ENCODE measurements at regions not wholly inside any gene's neighbourhood (a gene's known extent, or its start where the extent isn't known, plus 50 kb on each side); places are given as distances from the start of the nearest gene placed in this dataset.

DNA sequence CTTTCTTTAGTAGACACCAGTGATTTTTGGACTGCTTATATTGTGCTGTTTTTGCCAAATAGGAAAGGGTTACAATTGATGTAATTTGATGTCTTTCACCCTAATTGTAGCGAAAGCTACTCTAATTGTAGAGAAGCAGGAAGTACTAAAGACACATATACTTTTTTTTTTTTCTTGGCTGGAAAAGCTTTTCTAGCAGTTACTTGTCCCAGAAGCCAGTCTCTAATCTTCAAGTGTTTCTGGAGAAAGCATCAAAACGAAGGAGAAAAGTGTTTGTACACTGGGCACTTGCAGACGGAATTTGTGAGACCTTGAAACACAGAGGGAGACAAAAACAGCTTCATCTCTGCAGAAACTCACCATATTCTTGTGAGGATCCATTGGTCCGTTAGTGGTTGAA is 616.5 kb upstream of the LCORL start:
- no peak overlapping the region for H3K4me3 Mint-ChIP-seq
- no peaks in the 10 kb centered on the region for H3K9me3 Mint-ChIP-seq
- H3T11ph ChIP-seq (ENCODE audit: low read length), result no peak overlapping the region
- H3K9ac ChIP-seq (ENCODE audit: extremely low read depth, insufficient read length, low read length), result no peak overlapping the region
- H3K27ac Mint-ChIP-seq, result no peak overlapping the region
- H3K56ac ChIP-seq (ENCODE audit: insufficient read length, low read depth, low read length), result no peak overlapping the region
- H3K4ac ChIP-seq (ENCODE audit: low read depth, low read length), result no peak overlapping the region
- H2BK15ac ChIP-seq (ENCODE audit: low read depth, low read length), result no peak overlapping the region
- H3K9me3 ChIP-seq (ENCODE audit: control insufficient read depth, low read depth, low read length), result no peaks in the 10 kb centered on the region
- TF ChIP-seq, protein P1, sequence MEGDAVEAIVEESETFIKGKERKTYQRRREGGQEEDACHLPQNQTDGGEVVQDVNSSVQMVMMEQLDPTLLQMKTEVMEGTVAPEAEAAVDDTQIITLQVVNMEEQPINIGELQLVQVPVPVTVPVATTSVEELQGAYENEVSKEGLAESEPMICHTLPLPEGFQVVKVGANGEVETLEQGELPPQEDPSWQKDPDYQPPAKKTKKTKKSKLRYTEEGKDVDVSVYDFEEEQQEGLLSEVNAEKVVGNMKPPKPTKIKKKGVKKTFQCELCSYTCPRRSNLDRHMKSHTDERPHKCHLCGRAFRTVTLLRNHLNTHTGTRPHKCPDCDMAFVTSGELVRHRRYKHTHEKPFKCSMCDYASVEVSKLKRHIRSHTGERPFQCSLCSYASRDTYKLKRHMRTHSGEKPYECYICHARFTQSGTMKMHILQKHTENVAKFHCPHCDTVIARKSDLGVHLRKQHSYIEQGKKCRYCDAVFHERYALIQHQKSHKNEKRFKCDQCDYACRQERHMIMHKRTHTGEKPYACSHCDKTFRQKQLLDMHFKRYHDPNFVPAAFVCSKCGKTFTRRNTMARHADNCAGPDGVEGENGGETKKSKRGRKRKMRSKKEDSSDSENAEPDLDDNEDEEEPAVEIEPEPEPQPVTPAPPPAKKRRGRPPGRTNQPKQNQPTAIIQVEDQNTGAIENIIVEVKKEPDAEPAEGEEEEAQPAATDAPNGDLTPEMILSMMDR (conservative IDR thresholded peaks at IDR 0.05), result no peak
- no peaks in the 10 kb centered on the region for H3K27me3 ChIP-seq (ENCODE audit: insufficient read depth, low read length)
- no peaks in the 10 kb centered on the region for H3K79me2 ChIP-seq (ENCODE audit: insufficient read depth, low read length)
- H2BK12ac ChIP-seq (ENCODE audit: insufficient read length, low read depth, low read length), result no peak overlapping the region
- H3K23me2 ChIP-seq (ENCODE audit: insufficient read length, low read depth, low read length, poor library complexity, severe bottlenecking), result no peaks in the 10 kb centered on the region
- H2BK5ac ChIP-seq (ENCODE audit: insufficient read length, low read length), result no peak overlapping the region
- H2AK5ac ChIP-seq (ENCODE audit: insufficient read length, low read length), result no peak overlapping the region
- no peak overlapping the region for H4K91ac ChIP-seq (ENCODE audit: insufficient read length, low read depth, low read length)
- no peak overlapping the region for H2BK20ac ChIP-seq (ENCODE audit: low read depth, low read length, poor library complexity, severe bottlenecking)
- H3K4me2 ChIP-seq (ENCODE audit: insufficient read depth, insufficient read length, low read length), result no peak overlapping the region
- no peak overlapping the region for H3K23ac ChIP-seq (ENCODE audit: insufficient read length, low read depth, low read length)
- H4K20me1 ChIP-seq (ENCODE audit: control insufficient read depth, insufficient read depth, insufficient read length), result no peaks in the 10 kb centered on the region
- no peaks in the 10 kb centered on the region for H3K36me3 Mint-ChIP-seq (ENCODE audit: insufficient read depth in 1 of 3, low read depth in 3 of 3)
- no peaks in the 10 kb centered on the region for H3K27me3 Mint-ChIP-seq (ENCODE audit: low read depth)
- no peak for DNase-seq
- no peak overlapping the region for H3K27ac ChIP-seq (ENCODE audit: insufficient read length, low read depth, low read length)
- H2AFZ ChIP-seq (ENCODE audit: low read length), result no peak overlapping the region
- no peak overlapping the region for H4K8ac ChIP-seq (replicated peaks; ENCODE audit: insufficient read length, low read depth, low read length)
- no peak overlapping the region for H2BK120ac ChIP-seq (ENCODE audit: low read depth, low read length, poor library complexity, severe bottlenecking)
- peaks cover 9 to 12% of the 10 kb centered on the region in 2 experiments for H3K4me1 Mint-ChIP-seq
- WGBS (ENCODE audit: extremely low coverage, insufficient read length, low lambda C conversion rate), result no CpG with 5 or more reads among the region's 4 CpGs
- H4K5ac ChIP-seq (ENCODE audit: insufficient read length, low read depth, low read length), result no peak overlapping the region
- no peak overlapping the region for H3K18ac ChIP-seq (ENCODE audit: insufficient read length, low read depth, low read length)
- H3K14ac ChIP-seq (ENCODE audit: insufficient read depth, low read length), result no peak overlapping the region
- no peaks in the 10 kb centered on the region for H3K79me1 ChIP-seq (ENCODE audit: insufficient read depth, low read depth, low read length, poor library complexity, severe bottlenecking)
- H3K4me1 ChIP-seq (ENCODE audit: insufficient read depth, low read length), result no peaks in the 10 kb centered on the region
